ENCODE measurements at regions not wholly inside any gene's neighbourhood (a gene's known extent, or its start where the extent isn't known, plus 50 kb on each side); places are given as distances from the start of the nearest gene placed in this dataset.

GRCh38 chr6:54440549-54440948, 132.3 kb downstream of the TINAG start:
- DNase-seq (ENCODE audit: low read depth, low spot score), result no peak

- DNase-seq (ENCODE audit: low read depth, low spot score), result no peak
These were observed 132.8 kb downstream of the TINAG start for GRCh38 chr6:54441020-54441419.

GRCh38 chr6:54441687-54442248, 133.5 kb downstream of the TINAG start:
- DNase-seq (ENCODE audit: low read depth, low spot score), result no peak

GRCh38 chr6:54445207-54445606, 137.0 kb downstream of the TINAG start:
- DNase-seq (ENCODE audit: low read depth, low spot score), result no peak

- DNase-seq (ENCODE audit: low read depth, low spot score), result no peak
These were observed 140.4 kb downstream of the TINAG start for GRCh38 chr6:54448617-54449016.

GRCh38 chr6:54451516-54451915, 143.3 kb downstream of the TINAG start:
- no peak for DNase-seq (ENCODE audit: low read depth, low spot score)

GRCh38 chr6:54463354-54464024, 155.2 kb downstream of the TINAG start:
- no peak for DNase-seq (ENCODE audit: low read depth, low spot score)

GRCh38 chr6:54465649-54466300, 157.5 kb downstream of the TINAG start:
- no peak for DNase-seq (ENCODE audit: low read depth, low spot score)

- DNase-seq (ENCODE audit: low read depth, low spot score), result no peak
These were observed 159.1 kb downstream of the TINAG start for GRCh38 chr6:54467384-54467783.

GRCh38 chr6:54473328-54473727, 165.1 kb downstream of the TINAG start:
- no peak for DNase-seq (ENCODE audit: low read depth, low spot score)

- no peak for DNase-seq (ENCODE audit: low read depth, low spot score)
These were observed 166.7 kb downstream of the TINAG start for GRCh38 chr6:54474898-54475297.

- no peak for DNase-seq (ENCODE audit: low read depth, low spot score)
These were observed 172.8 kb downstream of the TINAG start for GRCh38 chr6:54481091-54481490.

GRCh38 chr6:54491431-54491830, 183.2 kb downstream of the TINAG start:
- DNase-seq (ENCODE audit: low read depth, low spot score), result no peak

GRCh38 chr6:54493138-54493537, 184.9 kb downstream of the TINAG start:
- DNase-seq (ENCODE audit: low read depth, low spot score), result no peak

GRCh38 chr6:54503144-54503543, 194.9 kb downstream of the TINAG start:
- no peak for DNase-seq (ENCODE audit: low read depth, low spot score)

- no peak for DNase-seq (ENCODE audit: low read depth, low spot score)
These were observed 206.8 kb downstream of the TINAG start for GRCh38 chr6:54515013-54515412.

GRCh38 chr6:54515713-54516112, 207.5 kb downstream of the TINAG start:
- DNase-seq (ENCODE audit: low read depth, low spot score), result no peak

GRCh38 chr6:54516321-54516720, 208.1 kb downstream of the TINAG start:
- DNase-seq (ENCODE audit: low read depth, low spot score), result no peak

GRCh38 chr6:54519161-54519560, 210.9 kb downstream of the TINAG start:
- no peak for DNase-seq (ENCODE audit: low read depth, low spot score)

- no peak for DNase-seq (ENCODE audit: low read depth, low spot score)
These were observed 217.5 kb downstream of the TINAG start for GRCh38 chr6:54525731-54526130.

GRCh38 chr6:54533567-54533966, 225.3 kb downstream of the TINAG start:
- no peak for DNase-seq (ENCODE audit: low read depth, low spot score)

- no peak for DNase-seq (ENCODE audit: low read depth, low spot score)
These were observed 227.3 kb downstream of the TINAG start for GRCh38 chr6:54535568-54535967.

- no peak for DNase-seq (ENCODE audit: low read depth, low spot score)
These were observed 233.3 kb downstream of the TINAG start for GRCh38 chr6:54541541-54541940.
